GM18858 (cell line): ENCODE measurements at regions not wholly inside any gene's neighbourhood (a gene's known extent, or its start where the extent isn't known, plus 50 kb on each side); places are given as distances from the start of the nearest gene placed in this dataset.

ENCODE experiments used
- ATAC-seq: cut with Tn5 transposase; IDR thresholded peaks from one replicate; pipeline ENCODE4 v1.9.1; 2021; ENCODE audit not compliant: unreplicated experiment

DNA sequence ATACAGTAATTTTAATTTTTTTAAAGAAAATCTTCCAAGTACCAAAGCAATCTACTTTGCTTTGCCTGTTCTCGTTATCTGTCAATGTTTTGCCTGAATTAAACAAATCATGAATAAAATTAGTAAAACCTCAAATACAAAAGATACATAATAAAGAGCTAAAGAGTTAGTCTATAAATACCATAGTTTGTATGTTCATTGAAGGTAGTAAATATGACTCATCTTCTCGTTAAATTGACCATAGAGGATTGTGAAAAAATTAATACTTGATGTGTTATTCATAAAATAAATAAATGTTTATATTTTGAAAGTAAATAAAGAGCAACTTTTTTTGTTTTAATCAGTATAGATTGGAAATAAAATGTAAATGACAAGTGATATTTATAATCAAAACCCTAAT is 246.5 kb upstream of the PLSCR5 start:
- ATAC-seq: no peak

DNA sequence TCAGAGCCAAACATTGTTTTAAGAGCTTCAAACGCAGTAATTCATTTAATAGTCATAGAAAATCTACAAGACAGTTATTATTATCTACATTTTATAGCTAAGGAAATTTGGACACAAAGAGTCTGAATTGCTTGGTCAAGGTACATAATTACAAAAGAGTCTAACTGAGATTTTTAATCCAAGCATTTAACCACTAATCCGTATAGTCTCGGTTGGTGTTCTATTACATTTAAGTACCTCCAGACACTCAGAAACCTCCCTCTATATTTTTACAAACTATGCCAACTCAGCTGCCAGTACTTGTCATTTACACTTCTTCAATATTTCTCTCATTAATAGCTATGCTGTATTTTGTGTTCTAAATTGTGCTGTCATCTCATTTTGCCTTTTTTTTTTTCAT is 240.2 kb upstream of the PLSCR5 start:
- no peak for ATAC-seq

DNA sequence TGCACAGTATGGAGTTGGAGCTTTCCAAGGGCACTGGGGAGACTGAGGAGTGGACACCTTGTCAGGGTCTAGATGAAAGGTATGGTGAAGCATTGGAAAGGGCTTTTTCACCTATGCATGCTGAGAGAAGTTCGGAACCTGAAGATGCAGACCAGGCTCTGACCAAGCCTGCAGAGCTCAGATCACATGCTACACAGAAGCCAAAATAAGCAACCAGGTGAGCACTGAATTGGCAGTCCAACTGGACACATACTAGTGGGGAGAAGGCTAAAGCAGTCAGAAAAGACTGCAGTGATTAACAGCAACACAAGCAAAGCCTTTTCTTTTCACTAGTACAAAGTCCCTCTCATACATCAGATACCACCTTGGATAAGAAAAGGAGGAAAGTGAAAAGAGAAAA is 238.3 kb upstream of the PLSCR5 start:
- ATAC-seq: no peak

DNA sequence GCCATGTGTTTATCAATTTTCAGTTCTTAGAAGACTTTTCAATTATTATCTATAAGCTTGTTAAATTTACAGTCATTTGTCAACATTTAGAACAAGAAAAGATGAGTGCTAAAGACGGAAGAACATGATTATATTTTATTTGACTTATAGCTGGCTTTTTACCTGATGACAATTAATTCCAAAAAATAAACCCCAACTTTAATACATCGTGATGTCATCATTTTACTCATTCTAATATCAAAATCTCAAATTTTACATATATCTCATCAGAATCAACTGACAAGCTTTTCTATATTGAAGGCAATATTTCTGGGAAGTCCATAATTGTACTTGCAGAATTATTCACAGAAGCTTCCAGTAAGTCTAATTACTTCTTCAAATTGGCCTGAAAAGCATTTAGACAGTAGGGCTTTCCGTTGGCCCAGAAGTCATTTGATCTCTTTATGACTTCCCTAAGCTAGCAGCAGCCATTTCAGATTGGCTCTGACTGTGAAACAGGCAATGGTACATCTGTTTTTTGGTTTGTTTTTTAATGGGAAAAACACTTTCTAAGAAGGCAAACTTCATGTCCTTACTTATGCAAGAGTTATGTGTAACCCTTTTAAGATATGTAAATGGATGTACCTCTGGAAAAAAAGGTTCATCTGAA is 234.7 kb upstream of the PLSCR5 start:
- ATAC-seq: no peak

DNA sequence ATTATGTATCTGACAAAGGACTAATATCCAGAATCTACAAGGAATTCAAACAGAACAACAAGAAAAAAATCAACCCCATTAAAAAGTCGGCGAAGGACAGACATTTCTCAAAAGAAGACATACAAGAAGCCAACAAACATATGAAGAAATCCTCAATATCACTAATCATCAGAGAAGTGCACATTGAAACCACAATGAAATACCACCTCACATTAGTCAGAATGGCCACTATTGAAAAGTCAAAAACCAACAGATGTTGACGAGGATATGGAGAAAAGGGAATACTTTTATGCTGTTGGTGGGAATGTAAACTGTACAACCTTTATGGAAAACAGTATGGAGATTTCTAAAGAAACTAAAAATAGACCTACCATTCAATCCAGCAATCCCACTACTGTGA is 233.1 kb upstream of the PLSCR5 start:
- ATAC-seq: no peak

DNA sequence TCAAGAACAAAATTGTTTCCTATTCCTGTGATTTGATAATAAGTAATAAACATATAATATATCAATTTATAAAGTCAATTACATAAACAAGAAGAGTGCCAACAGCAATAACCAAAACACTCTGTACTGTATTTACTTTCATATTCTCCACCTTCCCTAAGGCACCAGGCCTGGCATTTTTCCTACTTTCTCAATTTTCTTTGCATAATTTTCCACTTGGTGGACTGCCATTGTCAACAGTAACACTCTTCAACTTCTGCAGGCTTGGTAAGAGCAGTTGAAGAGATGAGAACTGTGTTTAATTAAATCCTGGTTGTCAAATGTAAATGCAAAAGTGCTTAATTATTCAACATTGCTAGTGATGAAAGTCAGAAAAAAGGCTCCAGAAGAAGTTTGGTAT is 229.8 kb upstream of the PLSCR5 start:
- no peak for ATAC-seq

DNA sequence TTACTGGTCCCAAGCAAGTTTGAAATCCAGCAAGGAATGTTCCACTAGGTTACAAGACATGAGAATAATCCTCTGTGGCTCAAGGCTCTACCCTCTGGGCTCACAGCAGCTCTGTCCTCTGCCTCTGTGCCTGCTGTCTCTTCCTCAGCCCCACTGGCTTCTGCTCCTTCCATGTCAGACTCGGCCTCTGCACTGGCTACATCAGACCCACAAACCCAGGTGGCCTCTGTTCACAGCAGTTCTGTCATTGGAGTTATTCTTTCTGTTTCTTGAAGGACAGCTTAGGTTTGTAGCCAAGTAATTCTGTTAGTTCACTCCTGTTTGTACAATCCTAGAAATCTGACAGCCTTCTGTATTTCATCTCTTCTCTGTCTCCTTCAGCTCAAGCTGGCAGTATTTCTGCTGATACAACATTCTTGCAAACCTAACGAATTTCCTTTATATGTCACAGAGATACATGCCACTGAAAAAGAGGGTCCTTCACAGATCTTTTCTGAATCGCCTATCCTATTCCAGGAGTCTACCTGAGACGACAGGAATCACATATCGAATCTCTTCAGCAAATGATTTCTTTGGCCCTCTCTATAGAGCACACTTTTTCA is 227.8 kb upstream of the PLSCR5 start:
- ATAC-seq: no peak

DNA sequence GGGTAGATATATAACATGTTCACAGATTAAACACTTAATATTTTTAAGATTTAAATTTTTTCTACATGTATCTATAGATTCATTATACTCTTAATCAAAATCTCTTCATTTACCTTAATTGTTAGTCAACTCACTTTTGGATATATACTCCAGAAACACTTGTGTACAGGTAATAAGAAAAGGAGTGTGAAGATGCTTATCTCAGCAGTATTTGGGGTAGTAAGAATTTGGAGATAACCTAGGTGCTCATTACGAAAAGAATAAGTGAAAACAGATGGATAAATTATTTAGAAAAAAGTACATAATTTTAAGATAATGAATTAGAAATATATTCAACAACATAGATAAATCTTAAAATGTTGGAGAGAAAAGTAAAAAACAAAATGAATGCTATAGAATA is 226.5 kb upstream of the PLSCR5 start:
- no peak for ATAC-seq

DNA sequence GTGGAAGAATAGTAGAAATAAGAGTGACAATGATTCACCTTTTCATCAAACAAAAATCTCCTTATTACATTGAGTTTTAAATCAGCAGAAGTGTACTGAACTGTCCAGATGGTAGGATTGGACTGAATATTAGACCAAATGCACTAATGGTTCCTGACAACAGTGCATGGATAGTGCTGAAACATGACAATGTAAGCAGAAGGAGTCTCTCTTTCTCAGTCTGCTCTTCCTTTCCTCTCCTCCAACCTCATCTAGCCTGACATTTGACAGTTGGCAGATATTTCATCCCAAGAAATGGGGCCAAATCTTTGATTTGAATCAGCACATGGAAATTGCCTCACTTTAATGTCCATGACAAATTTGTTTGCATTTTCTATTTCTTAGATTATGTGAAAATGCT is 225.1 kb upstream of the PLSCR5 start:
- ATAC-seq: no peak

DNA sequence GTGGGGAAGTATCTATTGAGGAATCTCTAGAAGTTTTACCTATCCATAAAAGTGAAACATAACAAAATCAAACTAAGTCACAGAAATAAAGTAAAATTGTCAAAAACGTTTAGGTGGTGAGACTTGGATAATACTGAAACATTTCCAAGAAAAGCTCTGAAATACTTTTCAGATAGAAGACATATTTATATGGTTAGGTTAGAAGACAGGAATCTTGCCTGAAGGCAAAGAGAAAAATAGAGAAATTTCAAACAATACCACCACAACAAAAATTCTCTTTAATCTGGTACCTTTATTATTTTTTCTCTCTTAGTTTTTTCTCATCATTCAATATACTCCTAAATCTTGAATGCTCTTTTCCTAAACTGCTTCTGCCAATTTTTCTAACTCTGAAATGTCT is 222.7 kb upstream of the PLSCR5 start:
- ATAC-seq: no peak

DNA sequence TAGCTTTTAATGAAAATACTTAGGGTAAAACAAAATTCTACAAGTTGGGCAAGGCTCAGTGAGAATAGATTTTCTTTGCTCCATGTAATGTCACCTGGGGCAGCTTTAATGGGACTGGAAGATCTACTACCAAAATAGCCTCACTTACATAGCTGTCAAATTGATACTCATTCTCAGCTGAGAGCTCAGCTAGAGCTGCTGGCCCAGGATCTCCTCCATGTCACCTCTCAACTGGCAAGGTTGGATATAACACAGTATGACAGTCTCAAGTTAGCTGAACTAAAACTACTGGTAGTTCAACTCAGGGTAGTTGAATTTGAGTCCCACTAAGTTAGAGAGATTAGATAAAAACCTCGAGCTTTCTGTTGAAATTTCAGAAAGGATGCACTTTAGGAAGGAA is 218.5 kb upstream of the PLSCR5 start:
- ATAC-seq: no peak

DNA sequence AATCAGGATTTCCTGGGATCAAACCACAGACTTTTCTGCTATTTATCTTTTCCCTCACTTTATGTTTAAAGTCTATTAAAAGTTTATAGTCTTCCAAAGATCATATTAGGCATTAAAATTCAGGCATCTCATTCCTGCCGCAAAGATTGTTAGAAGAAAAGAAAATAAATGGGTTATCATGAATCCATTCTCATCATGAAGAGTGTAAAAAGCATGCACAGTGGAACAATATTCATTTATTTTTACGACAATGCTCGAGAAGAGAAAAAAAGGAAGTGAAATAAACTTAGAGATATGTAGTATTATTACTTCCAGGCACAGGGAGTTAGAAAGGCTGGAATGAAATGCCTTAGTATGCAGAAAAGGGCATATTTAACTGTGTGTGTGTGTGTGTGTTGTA is 213.7 kb upstream of the PLSCR5 start:
- ATAC-seq: no peak

DNA sequence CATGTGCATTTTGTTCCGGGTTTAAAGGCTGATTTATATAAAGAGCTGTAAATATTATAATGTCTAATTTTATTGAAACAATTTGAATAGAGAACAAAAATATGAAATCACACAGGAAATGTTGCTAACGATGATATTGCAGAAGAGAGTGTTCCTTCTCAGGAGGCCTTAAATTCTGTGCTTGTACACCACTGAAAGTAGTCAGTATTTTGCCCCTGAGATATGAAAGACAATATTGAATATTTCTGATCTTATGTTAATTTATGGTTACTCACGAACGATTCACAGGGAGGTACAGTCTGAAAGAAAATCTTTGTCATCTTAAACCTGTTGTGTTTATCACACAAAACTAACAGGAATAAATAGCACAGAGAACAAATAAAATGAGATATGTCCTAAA is 213.2 kb upstream of the PLSCR5 start:
- ATAC-seq: no peak

DNA sequence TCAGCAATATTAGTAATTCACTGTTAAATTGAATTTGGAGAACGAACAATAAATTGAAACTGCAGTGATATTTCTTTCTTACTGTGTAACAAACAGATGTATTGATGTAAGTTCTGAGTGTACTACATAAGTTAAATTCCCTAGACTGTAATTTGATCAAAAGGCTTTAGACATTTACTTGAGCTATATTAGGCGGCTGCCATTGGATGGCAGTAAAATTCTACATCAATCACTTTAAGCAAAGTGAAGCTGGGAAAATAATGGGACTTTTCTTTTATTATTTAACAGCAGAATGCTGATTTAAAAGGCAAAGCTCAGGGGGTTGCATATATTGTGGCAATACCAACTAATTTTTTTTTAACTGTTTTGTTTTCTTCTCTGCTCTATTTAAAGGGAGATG is 212.6 kb upstream of the PLSCR5 start:
- no peak for ATAC-seq

DNA sequence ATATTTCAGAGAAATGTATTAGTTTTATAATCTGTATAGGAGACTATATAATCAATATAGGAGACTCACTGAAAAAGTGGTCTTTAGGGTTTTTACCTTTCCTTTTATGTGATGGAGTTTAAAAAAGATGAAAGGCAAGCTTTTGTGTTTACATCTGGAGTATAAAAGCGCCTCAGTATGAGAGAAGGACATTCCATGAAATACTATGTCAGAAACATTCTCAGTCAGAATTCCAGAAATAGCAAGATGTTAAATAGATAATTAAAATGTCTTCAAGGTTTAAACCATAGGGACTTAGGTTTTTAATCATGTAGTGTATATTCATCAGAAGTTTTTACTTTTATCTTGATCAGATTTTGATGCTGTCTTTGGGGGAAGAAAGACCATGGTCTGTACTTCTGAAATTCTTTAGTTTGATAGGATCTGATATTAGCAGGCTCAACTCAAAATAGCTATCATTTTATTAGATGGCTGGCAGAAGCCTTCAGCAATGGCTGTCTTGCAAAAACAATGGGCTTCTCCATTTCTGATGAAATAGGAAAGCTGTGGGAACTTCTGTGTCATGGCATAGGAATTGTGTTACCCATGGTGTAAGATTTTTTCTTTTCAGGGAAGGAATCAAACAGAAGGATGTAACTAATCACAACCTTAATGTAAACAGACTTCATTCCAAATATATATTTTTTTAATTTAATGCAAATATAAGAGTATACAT is 209.6 kb upstream of the PLSCR5 start:
- no peak for ATAC-seq

DNA sequence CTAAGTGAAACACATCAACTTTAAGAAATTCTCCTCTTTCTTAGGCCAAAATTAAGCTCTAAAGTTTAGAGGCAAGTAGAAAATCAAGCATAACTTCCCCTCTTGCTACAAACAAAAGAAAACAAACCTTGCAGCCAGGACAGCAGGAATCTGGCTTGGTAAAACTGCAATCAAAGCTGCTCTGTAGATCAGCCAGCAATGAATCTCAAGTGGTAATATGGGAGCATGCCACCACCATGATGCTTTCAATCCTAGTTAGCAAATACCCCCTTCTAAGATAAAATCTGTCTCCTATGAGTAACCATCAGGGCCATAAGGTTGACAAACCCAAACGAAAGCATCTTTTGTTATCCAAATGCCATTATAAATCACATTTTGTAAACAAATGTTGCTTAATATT is 208.3 kb upstream of the PLSCR5 start:
- no peak for ATAC-seq

DNA sequence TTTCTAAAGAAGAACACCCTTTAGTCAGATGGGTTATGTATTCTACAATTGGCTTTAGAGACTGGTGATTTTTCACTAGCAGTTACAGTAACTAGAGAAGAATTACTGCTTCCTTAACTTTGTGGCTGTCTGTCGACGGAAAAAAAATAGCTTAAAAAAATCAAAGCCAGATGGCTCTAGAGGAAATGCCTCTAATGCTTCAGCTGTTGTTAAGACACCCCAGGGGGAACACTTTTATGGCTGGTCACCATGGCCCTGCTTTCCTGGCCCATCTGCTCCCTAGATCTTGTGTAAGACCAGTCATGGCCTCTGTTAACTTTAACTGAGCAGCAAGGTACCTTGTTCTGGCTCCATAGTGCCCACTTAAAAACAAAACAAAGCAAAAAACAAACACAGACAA is 198.6 kb upstream of the PLSCR5 start:
- no peak for ATAC-seq

DNA sequence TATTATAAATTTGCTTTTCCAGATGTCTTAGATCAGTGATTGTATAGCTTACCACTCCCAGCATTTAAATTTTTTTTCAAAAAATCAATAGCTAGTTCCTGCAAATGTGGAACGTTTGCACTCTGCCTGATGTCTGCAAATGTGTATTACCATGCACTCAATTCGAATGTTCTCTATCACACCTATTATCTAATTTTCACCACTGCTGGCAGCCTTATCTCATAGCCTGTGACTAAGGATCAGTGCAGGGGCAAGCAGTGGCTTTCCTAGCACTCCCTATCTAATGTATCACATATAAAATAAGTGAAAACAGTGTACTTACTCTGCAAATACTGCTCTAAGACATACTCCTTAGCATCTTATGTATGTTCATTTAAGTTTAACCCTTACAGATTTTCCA is 196.3 kb upstream of the PLSCR5 start:
- ATAC-seq: no peak

DNA sequence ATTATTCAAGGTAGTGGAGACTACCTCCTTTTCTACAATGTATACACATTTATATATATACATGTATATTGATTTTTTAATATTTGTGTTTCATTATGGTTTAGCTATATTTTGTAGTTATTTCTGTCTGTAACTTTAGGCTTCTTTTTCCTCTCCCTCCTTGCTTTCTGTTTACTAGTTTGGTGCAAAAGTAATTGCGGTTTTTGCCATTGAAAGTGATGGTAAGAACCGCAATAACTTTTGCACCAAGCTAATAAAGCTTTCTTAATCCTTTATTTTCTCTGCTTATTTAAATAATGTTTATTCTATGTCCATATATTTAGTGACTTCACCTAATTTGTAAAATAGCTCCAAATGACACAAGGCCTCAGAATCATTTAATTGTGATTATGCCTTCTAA is 195.3 kb upstream of the PLSCR5 start:
- ATAC-seq: no peak

DNA sequence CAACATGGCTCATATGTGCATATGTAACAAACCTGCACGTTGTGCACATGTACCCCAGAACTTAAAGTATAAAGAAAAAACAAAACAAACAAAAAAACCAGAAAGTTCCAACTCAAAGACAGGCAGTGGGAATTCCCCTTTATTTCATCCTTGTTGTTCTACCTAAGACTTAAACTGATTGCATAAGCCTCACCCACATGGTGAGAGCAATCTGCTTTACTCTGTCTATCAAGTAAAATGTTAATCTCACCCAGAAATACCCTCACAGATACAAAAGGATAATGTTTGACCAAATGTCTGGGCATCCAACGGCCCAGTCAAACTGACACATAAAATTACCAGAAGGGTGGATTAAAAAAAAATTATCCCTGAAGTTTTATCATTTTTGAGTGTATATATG is 190.9 kb upstream of the PLSCR5 start:
- ATAC-seq: no peak

DNA sequence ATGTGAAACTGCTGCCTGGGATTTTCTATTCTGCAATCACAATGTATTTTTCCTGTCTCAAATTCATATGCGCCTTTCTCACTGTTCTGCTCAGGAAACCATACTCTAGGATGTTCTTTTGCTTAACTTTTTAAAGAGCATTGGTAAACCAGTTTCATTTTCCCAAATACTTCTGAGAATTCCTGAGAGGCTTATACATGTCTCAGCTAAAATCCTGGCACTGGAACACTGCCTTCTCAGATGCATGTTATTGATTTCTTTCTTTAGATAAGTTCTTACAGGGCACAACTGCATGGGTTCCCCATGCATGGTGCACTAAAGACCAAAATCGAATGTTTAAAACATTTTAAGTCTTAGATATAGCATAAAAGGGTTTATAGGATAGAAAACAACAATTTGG is 178.3 kb upstream of the PLSCR5 start:
- ATAC-seq: no peak

DNA sequence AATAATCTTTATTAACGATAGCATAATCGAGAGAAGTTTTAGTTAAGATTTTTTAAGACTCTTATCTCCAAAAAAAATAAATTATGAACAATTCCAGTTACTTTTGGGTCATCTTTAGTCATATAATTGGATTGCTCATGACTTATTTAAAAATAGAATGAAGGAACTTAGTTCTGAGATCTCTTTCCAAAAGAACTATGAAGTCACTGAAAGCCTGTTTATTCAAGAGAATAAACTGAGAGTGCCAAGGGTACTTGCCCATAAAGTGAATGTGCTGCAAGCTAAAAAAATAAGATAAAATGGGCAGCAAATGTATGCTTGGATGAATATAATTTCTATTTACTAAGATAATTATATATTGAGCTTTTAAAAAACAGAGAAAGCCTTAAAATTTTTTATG is 176.5 kb upstream of the PLSCR5 start:
- no peak for ATAC-seq

DNA sequence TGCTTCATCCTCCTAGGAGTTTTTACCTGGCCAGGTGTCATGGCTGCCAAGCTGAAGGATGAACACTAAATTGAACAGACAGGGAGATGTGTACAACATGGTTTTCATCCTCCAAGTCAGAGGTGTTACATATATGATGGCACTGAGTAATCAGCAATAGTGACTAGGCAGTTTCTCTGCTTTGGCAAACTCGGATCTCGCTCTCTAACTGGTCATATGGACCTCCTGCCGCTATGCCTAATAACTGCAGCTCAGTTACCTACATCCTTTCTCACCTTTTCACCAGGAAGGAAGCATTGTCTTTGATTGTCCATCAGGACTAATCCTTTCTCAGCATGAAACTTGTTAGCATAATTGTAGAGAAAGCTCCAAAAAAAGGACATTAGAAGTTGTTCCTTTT is 175.9 kb upstream of the PLSCR5 start:
- no peak for ATAC-seq
